Renal cortex interstitium (tissue), 11 donors: ENCODE measurements at regions not wholly inside any gene's neighbourhood (a gene's known extent, or its start where the extent isn't known, plus 50 kb on each side); places are given as distances from the start of the nearest gene placed in this dataset.

Experiments
- DNase-seq, 11 donors: peaks; one replicate each; pipeline ENCODE4 v3.0.0-alpha.2; 2013; ENCODE audit warnings: low read depth in 9 of 11, low spot score in 4 of 11; ENCODE audit errors: extremely low read depth in 1 of 11

DNA sequence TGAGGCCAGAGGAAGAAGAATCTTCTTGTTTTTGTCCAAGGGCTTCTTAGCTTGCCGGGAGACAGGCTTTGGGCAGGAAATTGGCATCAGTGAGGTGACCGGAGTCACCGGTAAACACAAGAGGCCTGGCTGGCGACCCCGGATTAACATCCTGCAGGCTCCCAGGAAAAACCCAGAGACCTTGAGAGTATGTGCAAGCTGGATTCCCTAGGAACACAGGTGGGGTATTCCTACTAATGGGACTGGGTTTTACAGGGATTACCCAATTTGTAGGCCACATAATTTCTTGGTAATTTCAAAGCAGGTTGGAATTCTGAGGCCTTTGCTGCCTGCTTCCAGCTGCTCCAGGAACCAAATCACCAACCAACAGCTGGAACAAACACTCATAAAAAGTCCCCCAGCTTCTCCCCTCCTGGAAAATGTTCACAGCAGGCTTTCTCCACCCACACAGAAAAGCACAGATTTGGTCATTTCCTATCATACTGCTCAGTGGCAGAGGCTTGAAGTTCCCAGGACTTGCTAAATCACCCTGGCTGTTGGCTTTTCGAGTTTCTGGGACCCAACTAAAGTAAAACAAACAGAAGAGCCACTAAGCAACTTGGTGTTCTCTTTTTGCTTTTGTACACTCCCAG, 258.8 kb downstream of the IRF8 start:
- peak in 7 of 11 donors; percentile 13 to 58 (median 38) for DNase-seq

DNA sequence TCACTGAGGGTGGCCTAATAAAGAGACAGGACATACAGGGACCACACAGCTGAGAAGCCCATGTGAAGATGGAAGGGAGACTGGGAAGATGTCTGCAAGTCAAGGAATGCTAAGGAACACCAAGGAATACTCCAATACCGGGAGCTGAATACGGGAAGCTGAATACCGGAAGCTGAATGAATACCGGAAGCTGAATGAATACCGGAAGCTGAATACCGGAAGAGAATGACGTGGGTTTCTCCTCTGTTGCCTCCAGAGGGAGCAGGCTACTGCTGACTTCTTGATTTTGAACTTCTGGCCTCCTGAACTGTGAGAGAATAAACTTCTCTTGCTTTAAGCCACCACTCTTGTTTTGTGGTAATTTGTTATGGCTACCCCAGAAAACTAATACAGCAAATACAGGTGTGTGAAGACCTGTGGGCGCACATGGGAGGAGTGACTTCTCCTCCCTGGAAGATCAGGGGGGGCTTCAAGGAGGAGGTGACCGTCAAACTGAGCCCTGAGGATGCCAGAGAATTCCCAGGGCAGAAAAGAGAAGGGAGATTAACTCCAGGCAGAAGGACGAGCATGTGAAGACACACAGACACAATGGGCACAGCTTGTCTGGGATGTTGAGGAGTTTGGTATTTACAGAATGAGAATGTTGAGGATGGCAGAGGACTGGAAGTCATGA, 259.9 kb downstream of the IRF8 start:
- no peak for DNase-seq

DNA sequence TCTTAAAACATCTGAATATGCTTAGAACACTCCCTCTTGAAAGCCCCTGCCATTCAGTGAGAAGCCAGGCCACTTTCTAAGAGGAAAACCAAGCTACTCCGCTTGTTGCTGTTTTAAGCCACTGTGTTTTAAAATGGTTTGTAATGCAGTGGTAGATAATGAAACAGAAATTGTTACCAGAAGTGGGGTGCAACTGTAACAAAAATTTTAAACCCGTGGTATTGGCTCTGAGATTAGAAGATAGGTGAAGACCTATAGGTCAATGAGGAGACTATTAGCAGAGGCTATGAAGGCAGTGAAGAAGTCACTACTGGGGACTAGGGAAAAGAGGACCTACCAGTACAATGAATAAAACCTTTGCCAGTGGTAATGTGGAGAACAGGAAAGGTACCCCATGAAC, 266.5 kb downstream of the IRF8 start:
- no peak for DNase-seq

DNA sequence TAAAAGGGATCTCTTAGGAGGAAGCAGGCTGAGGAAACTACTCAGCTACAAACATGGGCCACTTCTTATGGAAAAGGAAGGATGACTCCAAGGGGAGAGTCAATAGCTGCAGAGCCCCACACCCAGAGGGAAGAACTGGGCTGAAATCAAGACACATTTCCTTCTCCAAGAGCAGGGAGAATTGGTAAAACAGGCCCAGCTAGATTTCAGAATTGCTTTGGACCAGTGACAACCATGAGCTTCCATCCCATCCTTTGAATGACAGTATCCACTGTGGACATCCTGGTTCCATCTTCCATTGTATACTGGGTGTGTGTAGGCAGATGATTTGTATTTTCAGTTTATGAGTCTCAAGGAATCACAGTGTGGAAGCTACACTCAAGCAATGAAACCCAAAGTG, 267.5 kb downstream of the IRF8 start:
- no peak for DNase-seq

DNA sequence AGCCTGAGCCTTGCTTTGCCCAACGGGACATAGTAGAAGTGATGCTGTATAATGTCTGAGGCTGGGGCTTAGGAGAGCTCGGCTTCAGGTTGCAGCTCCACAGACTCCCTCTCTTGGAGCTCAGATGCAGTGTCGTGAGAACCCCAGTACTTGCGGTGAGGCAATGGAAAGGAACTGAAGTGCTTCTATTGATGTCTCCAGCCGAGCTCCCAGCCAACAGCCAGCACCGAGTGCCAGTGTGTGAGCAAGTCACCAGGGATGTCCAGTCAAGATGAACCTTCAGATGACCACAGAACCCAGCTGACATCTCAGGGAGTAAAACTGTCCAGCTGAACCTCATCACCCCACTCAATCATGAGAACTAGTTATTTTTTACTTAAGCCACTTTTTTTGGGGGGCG, 268.1 kb downstream of the IRF8 start:
- DNase-seq = no peak

DNA sequence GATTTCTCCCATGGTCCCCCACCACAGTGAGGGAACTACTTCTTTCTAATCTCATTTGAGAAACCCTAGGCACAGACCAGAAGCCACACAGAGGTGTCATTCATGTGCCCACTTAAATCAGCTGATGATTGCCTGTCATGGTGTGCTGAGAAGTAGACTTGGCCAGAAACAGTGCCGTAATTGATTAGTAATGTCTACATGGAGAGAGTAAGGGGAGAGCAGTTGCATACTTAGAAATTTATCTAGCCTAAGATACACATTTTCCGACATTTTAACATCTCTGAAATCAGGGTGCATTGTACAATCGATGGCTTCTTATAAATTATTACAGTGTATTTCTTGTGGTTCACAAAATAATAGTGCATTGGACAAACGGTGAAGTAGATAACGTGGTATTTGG, 271.8 kb downstream of the IRF8 start:
- DNase-seq = no peak

DNA sequence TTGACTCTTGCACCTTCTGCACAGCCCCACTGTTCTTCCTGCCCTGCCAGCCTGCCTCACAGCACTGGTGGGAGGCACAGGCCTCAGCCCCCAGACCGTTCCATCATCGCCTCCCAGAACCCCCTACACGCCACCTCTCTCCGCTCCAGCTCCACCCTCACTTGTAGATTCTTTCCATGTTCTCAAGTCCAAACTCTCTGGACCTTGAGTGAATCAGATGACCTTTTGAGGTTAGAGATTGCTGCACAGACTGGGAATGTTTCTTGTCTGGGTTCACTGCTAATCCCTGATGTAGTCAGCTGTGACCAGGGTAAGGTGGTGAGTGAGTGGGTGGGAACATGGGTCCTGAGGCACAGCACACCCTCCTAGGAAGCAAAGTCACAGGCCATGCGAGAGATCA, 272.4 kb downstream of the IRF8 start:
- peak in 1 of 11 donors; percentile 22 for DNase-seq

DNA sequence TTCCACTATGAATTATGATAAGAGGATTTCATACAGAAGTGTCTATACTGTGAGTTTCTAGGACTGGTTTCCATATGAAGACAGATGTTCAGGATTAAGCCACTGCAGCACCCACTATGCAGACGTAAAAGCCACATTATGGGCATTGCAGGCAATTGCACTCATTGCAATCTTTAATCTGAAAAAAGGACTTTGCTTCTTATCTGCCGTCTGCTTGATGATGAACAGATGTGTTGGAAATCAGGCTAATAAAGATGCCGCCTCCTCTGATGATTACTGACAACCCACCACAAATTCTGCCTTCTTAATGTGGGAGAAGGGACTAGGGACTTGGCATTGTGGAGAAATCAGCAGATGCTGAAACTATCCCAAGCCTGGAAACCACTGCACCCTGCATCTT, 276.9 kb downstream of the IRF8 start:
- DNase-seq = no peak

DNA sequence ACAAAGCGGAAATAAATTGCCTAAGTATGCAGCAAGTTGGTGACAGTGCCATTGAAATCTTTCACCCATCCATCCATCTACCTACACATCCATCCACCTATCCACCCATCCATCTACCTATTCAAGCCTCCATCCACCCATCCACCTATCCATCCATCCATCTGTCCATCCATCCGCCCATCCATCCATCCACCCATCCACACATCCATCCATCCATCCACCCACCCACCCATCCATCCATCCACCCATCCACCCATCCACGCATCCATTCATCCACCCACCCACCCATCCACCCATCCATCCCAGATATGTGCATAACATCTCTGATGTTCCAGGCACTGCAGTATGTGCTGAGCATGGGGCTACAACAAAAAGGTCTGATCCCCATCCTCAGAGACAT, 277.5 kb downstream of the IRF8 start:
- DNase-seq = no peak

DNA sequence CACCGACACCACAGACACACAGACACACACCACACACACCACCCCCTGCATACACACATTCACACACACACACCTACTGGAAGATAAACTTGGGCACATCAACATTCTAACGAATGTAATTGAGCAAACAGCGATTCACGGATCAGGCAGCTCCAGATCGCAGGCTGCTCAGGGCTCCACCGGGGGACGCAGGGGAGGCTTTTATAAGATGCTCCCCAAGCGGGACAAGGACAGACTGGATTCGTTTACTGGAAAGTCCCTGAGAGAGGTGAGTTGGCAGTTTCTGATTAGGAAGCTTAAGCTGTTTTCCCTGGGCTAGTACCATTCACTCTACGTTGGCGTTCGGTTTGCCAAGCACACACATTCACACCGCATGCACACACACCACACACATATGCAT, 281.3 kb downstream of the IRF8 start:
- no peak for DNase-seq

DNA sequence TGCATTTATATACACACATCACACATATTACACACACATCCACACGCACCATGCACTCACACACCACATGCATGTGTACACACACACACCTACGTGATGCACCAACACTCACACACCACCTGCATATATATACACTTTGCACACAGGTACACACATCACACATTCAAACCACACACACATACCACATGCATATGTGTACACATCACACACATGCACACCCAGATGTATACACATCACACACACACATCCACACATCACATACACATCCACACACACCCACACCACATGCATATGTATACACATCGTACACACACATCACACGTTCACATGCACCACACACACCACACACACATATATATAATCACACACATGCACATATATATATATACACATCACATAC, 281.8 kb downstream of the IRF8 start:
- DNase-seq = no peak

DNA sequence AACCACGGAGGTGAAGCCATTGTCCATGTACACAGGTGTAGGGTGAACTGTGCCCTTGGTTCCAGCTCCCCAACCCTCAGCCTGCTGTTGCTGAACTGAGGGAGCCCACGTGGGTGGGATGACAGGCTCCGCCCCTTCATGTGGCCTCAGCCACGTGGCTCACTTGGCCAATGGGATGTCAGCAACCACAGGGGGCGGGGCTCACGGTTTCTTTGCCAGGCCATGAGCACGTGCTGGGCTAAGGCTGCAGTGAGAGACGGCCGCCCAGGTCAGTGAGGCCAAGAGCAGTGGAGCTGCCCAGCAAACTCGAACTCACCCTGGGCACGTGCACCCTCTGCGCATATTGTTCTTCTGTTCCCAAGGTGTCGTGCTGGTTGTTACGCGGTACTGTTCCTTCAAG, 282.6 kb downstream of the IRF8 start:
- DNase-seq = no peak

DNA sequence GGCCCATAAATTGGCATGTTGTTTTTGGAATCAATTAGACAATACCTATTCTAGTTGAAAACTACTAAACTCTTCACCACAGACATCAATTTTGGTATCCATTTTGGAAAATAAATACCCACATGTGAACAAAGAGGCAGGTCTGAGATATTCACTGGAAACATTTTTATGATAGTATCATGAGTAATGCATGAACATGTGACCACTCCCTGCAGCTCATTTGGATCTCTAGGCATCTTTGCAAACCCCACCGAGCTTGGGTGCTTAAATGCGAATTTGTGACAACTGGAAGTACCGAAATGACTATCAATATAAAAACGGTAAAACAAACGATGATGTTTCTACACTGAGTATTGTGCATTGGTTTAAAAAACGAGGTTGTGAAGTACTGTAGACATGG, 285.2 kb downstream of the IRF8 start:
- DNase-seq = no peak

DNA sequence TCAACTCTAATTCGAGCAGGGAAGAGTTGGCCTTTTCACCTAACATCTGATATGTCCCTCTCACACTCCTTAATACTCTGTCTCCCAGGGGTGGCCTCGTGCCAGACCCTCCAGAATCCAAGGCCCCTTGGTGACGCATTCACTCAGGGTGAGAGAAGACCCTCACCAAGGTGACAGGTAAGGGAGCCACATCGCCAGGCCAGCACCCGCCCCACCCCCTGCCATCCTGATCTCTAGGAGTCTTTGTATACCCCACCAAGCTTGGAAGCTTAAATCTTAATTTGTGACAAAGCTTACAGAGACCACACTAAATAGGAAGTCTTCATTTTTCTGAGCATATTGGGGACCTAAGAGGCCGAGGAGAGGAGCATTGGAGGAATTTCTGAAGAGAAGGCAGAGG, 286.1 kb downstream of the IRF8 start:
- DNase-seq = no peak

DNA sequence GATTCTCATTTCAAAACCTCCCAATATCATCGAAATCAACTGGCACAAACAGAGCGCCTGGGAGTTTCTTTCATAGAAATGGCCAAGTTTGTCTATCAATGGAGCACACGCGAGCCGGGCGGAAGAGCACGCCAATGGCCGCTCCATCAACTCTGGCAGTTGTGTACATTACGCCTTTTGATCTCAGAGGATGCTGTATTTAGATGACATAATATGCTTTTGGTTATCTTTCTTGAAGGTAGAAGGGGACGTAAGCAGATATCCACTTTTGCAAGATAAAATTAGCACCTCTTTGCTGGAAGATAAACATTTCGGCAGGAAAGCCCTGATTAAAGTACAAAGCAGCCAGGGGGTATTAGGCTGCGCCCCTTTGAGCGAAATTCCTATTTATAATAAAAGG, 287.4 kb downstream of the IRF8 start:
- DNase-seq = no peak

DNA sequence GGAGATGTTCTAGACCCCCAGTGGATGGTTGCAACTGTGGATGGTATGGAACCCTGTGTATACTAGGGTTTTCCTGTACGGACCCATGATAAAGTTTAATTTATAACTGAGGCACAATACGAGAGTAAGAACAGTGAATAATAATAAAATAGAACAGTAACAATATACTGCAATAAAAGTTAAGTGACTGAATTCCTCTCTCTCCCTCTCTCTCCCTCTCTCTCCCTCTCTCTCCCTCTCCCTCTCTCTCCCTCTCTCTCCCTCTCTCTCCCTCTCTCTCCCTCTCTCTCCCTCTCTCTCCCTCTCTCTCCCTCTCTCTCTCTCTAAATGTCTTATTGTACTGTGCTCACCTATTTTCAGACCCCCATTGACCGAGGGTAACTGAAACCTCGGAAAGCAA, 291.0 kb downstream of the IRF8 start:
- no peak for DNase-seq

DNA sequence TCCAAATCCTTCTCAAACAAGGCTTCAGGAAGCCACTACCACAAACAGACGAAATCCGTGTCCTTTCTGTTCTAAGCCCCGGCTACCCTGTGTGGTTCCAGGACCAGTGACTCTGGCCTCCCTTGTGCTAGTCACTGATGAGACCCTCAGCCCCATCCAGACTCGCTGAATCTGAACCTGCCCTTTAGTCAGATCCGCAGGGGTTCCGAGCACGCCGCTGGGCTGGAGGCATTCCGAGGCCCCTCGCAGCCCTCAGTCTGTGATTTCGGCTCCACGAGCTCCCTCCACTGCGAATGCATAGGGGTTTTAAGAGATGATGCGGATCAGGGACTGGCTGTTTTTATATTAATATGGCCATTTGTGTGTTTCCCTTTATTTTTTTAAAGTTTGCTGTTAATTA, 292.7 kb downstream of the IRF8 start:
- no peak for DNase-seq

DNA sequence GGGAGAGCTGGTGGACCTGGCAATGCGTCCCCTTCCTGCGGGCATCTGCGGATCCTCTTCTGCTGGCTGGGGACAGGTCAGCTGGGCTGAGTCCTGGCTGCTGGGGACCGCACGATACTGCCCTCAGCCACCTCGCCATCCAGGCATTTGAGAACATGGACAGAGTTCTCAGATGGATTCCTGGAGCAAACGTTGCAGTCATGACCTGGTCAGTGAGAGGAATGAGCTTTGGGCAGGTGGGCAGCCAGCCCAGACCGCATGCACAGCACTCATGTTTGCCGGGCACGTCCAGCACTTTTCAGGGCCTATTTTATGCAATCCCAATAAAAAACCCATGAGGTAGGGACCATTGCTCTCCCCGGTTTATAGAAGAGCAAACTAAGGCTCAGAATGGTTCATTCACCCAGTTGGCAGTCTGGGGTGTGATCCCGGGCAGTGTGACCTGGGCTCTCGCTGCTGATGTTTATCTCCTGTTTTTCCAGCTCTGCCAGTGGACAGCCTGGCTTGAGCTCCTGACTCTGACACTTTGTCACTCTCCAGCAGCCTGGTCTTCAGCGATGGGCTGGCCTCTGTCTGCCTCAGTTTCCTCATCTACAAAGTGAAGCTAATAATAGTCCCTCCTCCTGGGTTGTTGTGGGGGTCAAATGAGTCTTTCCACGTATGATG, 294.7 kb downstream of the IRF8 start:
- no peak for DNase-seq

DNA sequence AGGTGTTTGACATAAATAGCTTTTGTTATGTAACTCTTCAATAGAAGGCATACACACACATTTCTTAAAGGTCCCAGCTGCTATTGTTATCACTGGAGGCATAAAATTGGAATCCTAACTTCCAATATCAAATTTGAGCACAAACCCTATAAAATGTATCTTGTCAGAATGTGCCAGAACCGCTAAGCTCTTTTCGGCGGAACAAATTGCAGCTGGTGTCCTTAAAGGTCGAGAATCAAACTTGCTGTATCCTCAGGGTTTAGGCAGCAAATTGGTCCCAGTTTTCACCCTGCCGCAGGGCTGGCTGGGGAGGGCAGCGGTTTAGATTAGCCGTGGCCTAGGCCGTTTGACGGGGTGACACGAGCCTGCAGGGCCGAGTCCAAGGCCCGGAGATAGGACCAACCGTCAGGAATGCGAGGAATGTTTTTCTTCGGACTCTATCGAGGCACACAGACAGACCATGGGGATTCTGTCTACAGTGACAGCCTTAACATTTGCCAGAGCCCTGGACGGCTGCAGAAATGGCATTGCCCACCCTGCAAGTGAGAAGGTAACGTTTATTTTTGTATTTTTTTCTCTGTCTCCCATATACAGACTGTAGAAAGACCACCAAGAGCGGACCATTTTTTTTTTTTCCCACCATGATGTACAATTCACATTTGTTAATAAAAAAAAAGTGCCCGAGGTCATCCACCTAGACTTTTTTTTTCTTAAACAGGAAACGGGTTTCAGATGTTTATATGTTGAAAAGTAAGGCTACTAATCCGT, 297.1 kb downstream of the IRF8 start:
- peak in 2 of 11 donors; percentile 28 to 35 for DNase-seq
